GM23338 (cell line): ENCODE measurements at regions not wholly inside any gene's neighbourhood (a gene's known extent, or its start where the extent isn't known, plus 50 kb on each side); places are given as distances from the start of the nearest gene placed in this dataset.

ENCODE experiments used
- CREB1 ChIP-seq: fragments of 250-450 bp; sonication (Bioruptor Pico); IDR thresholded peaks from 2 replicates; pipeline ENCODE4 v1.5.0; 2020; ENCODE audit warnings: low read depth, mild to moderate bottlenecking, moderate library complexity
- CTCF ChIP-seq, 2 experiments: fragments of 200-600 bp in 1 of 2; sonication (generic) in 1 of 2; conservative IDR thresholded peaks; 2 replicates each; pipeline versions ENCODE4 v1.5.1 to v1.6.1; 2016 to 2017; ENCODE audit warnings: antibody characterized with exemption in 2 of 2, low read depth in 2 of 2, mild to moderate bottlenecking in 2 of 2, moderate library complexity in 1 of 2
- EZH2 ChIP-seq: fragments of 200-600 bp; sonication (generic); IDR thresholded peaks from one replicate; pipeline ENCODE4 v1.8.0; 2017; ENCODE audit warnings: antibody characterized with exemption, mild to moderate bottlenecking, low read depth; ENCODE audit not compliant: unreplicated experiment
- EZH2phosphoT487 ChIP-seq: fragments of 200-600 bp; sonication (generic); IDR thresholded peaks from one replicate; pipeline ENCODE4 v1.8.1; 2018; ENCODE audit warnings: antibody characterized with exemption; ENCODE audit not compliant: unreplicated experiment
- POLR2AphosphoS5 ChIP-seq: IDR thresholded peaks from 2 replicates; pipeline ENCODE4 v1.6.1; 2016; ENCODE audit warnings: antibody characterized with exemption, low read depth

- TF ChIP-seq CTCF (conservative IDR thresholded peaks at IDR 0.05; ENCODE audit: low read depth in 2 of 2): no peak
- TF ChIP-seq EZH2: no peak
- no peak for TF ChIP-seq CREB1
- TF ChIP-seq EZH2phosphoT487: no peak
- TF ChIP-seq POLR2AphosphoS5: no peak
These were observed 150.3 kb downstream of the UBE2E3 start for GRCh38 chr2:181130686-181131085.
